ENCODE measurements at regions not wholly inside any gene's neighbourhood (a gene's known extent, or its start where the extent isn't known, plus 50 kb on each side); places are given as distances from the start of the nearest gene placed in this dataset.

- TF ChIP-seq CTCF (IDR thresholded peaks at IDR 0.05) (no peak), POLR2A (IDR thresholded peaks at IDR 0.05) (no peak)
Observed at GRCh38 chr16:86151239-86151851, 252.4 kb downstream of the IRF8 start.

Data from testis (tissue), 2 donors.